Adrenal gland (tissue), 9 donors: ENCODE measurements at regions not wholly inside any gene's neighbourhood (a gene's known extent, or its start where the extent isn't known, plus 50 kb on each side); places are given as distances from the start of the nearest gene placed in this dataset.

Experiments used
- DNase-seq, 7 donors: peaks; one replicate each; pipeline ENCODE4 v3.0.0-alpha.2; 2019 to 2020
- H3K27ac ChIP-seq, 5 donors: fragments of 200-600 bp; sonication (generic) in 4 of 5; 1 replicate in 3 of 5; 2 replicates in 2 of 5; pipeline versions ENCODE4 v1.5.1 to v1.8.0; 2016 to 2020; ENCODE audit warnings: mild to moderate bottlenecking in 1 of 5
- H3K27me3 ChIP-seq: fragments of 200-600 bp; 2 replicates; pipeline ENCODE4 v1.8.0; 2021
- H3K36me3 ChIP-seq, 2 donors: fragments of 200-600 bp; replicated peaks in 1 of 2; 1 replicate in 1 of 2; 2 replicates in 1 of 2; pipeline versions ENCODE4 v1.5.1 to v1.8.0; 2018 to 2022
- H3K4me1 ChIP-seq, 2 donors: fragments of 200-600 bp; replicated peaks in 1 of 2; 1 replicate in 1 of 2; 2 replicates in 1 of 2; pipeline versions ENCODE4 v1.5.1 to v1.8.0; 2018 to 2021
- H3K4me3 ChIP-seq, 4 donors: fragments of 200-600 bp; sonication (generic) in 3 of 4; one replicate each; pipeline ENCODE4 v1.5.1; 2016 to 2018
- H3K9me3 ChIP-seq, 3 donors: fragments of 200-600 bp; sonication (generic) in 1 of 3; replicated peaks in 1 of 3; 1 replicate in 2 of 3; 2 replicates in 1 of 3; pipeline versions ENCODE4 v1.5.1 to v1.8.0; 2016 to 2021
- CTCF ChIP-seq, 6 experiments: fragments of 450-650 bp in 4 of 6; fragments of 200-600 bp in 2 of 6; sonication (generic) in 1 of 6; IDR thresholded peaks; 1 replicate in 5 of 6; 2 replicates in 1 of 6; pipeline versions ENCODE4 v1.5.1 to v1.8.0; 2016 to 2021; ENCODE audit warnings: antibody characterized with exemption in 6 of 6, mild to moderate bottlenecking in 2 of 6, moderate library complexity in 1 of 6
- POLR2A ChIP-seq, 2 donors: fragments of 450-650 bp; IDR thresholded peaks; one replicate each; pipeline ENCODE4 v1.6.1; 2017; ENCODE audit warnings: antibody characterized with exemption in 2 of 2, mild to moderate bottlenecking in 2 of 2, moderate library complexity in 1 of 2
- WGBS, 4 donors: extraction: QIAGEN DNeasy Blood & Tissue Kit in 2 of 4; methylation state at CpG; one replicate each; pipeline versions ENCODE4 v1.1.5 to v1.1.7; 2013 to 2017; 5-methylcytosine and 5-hydroxymethylcytosine counted together
- intact Hi-C, 2 donors: fragments of 100-400 bp; cut with DNase I; formaldehyde crosslinking; loops; one replicate each; pipeline versions ENCODE4 v1.14.1 to v1.15.0; 2022 to 2023
- donor health status: healthy with polysubstance abuse.
- donor health status: Bipolar disorder and iron deficiency.
- donor health status: DM: yes; HTN: yes; CAD: no.
- donor health status: DM: no; HTN: no; CAD: no.
- donor health status: DM: no; HTN: no; CAD: no.

- WGBS, 4 donors, result 89 to 93% (median 91%) methylated on average over 4 of the region's 4 CpGs
Measured at GRCh38 chr10:120392245-120392644, 64.8 kb upstream of the PLPP4 start.

GRCh38 chr10:120392671-120393079 is 64.4 kb upstream of the PLPP4 start:
- 44 to 65% (median 51%) methylated on average over 2 of the region's 2 CpGs for WGBS, 4 donors
- DNase-seq, result no peak
- Histone ChIP-seq H3K9me3 (no peaks in the 10 kb centered on the region), H3K4me1 (no peaks in the 10 kb centered on the region), H3K36me3 (no peaks in the 10 kb centered on the region), H3K4me3 (no peak overlapping the region), H3K27me3 (no peaks in the 10 kb centered on the region), H3K27ac (no peak overlapping the region)
- TF ChIP-seq POLR2A (IDR thresholded peaks at IDR 0.05), result no peak
- no peak for TF ChIP-seq CTCF (IDR thresholded peaks at IDR 0.05)
- intact Hi-C loops, result no loop called here

More at GRCh38 chr10:120392245-120392644, 64.8 kb upstream of the PLPP4 start:
- TF ChIP-seq POLR2A (IDR thresholded peaks at IDR 0.05) (no peak), CTCF (IDR thresholded peaks at IDR 0.05) (no peak)
- intact Hi-C loops, result no loop called here
- DNase-seq, result no peak
- H3K27me3 ChIP-seq, result no peaks in the 10 kb centered on the region
- H3K4me1 ChIP-seq, result no peaks in the 10 kb centered on the region
- no peaks in the 10 kb centered on the region for H3K36me3 ChIP-seq
- H3K27ac ChIP-seq, result no peak overlapping the region
- no peak overlapping the region for H3K4me3 ChIP-seq
- H3K9me3 ChIP-seq, result no peaks in the 10 kb centered on the region

GRCh38 chr10:120394446-120394845 is 62.6 kb upstream of the PLPP4 start:
- Histone ChIP-seq H3K9me3 (no peaks in the 10 kb centered on the region), H3K27me3 (no peaks in the 10 kb centered on the region), H3K4me3 (no peak overlapping the region), H3K27ac (no peak overlapping the region), H3K4me1 (no peaks in the 10 kb centered on the region), H3K36me3 (no peaks in the 10 kb centered on the region)
- peak in 3 of 7 donors; percentile 2 to 17 (median 15) for DNase-seq
- TF ChIP-seq POLR2A (IDR thresholded peaks at IDR 0.05) (no peak), CTCF (IDR thresholded peaks at IDR 0.05) (no peak)
- intact Hi-C loops, result no loop called here
- 86 to 100% (median 97%) methylated on average over 1 of the region's 1 CpG for WGBS, 4 donors

- no peaks in the 10 kb centered on the region for H3K4me1 ChIP-seq
- no peaks in the 10 kb centered on the region for H3K36me3 ChIP-seq
- TF ChIP-seq POLR2A (IDR thresholded peaks at IDR 0.05), result no peak
- no peak for TF ChIP-seq CTCF (IDR thresholded peaks at IDR 0.05)
- H3K4me3 ChIP-seq, result no peak overlapping the region
- intact Hi-C loops, result no loop called here
- no peak for DNase-seq
- H3K9me3 ChIP-seq, result no peaks in the 10 kb centered on the region
- WGBS, 4 donors, result 75 to 91% (median 84%) methylated on average over 6 of the region's 6 CpGs
- no peak overlapping the region for H3K27ac ChIP-seq
- no peaks in the 10 kb centered on the region for H3K27me3 ChIP-seq
Measured at GRCh38 chr10:120396228-120396627, 60.8 kb upstream of the PLPP4 start.
